ENCODE measurements at regions not wholly inside any gene's neighbourhood (a gene's known extent, or its start where the extent isn't known, plus 50 kb on each side); places are given as distances from the start of the nearest gene placed in this dataset.

DNA sequence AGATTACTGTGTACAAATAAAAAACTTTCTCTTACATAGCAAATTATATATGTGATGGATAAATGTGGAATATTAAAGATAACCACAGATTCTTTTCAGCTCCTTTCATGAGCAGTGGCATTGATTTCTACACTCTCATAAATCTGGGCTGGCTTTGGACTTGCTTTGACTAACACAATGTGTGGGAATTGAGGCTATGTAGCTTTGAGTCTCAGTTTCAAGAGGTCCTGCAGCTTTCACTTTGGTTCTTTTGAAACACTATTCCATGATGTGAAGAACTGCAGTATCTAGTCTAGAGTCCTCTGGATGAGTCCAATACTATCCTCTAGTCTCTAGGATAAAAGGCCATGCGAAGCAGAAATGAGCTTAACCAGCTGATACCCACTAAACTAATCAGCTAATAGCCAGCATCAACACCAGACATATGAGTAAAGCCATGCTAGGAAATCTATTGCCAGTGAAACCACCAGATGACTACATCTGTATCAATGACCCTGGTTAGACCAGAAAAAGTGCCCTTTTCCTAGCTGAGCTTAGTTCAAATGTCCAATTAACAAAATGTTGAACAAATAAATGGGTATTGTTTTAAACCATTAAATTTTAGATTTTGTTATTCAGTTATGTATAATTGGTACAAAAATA is 274.9 kb upstream of the ZPLD1 start:
- H3K79me2 ChIP-seq (ENCODE audit: insufficient read depth, low read length) = no peaks in the 10 kb centered on the region
- no peaks in the 10 kb centered on the region for H4K20me1 ChIP-seq (ENCODE audit: insufficient read depth, low read length)
- TF ChIP-seq EZH2 (IDR thresholded peaks at IDR 0.05; ENCODE audit: borderline replicate concordance, low read depth, low read length, severe bottlenecking) = no peak
- TF ChIP-seq, protein P1, sequence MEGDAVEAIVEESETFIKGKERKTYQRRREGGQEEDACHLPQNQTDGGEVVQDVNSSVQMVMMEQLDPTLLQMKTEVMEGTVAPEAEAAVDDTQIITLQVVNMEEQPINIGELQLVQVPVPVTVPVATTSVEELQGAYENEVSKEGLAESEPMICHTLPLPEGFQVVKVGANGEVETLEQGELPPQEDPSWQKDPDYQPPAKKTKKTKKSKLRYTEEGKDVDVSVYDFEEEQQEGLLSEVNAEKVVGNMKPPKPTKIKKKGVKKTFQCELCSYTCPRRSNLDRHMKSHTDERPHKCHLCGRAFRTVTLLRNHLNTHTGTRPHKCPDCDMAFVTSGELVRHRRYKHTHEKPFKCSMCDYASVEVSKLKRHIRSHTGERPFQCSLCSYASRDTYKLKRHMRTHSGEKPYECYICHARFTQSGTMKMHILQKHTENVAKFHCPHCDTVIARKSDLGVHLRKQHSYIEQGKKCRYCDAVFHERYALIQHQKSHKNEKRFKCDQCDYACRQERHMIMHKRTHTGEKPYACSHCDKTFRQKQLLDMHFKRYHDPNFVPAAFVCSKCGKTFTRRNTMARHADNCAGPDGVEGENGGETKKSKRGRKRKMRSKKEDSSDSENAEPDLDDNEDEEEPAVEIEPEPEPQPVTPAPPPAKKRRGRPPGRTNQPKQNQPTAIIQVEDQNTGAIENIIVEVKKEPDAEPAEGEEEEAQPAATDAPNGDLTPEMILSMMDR (IDR thresholded peaks at IDR 0.05; ENCODE audit: borderline replicate concordance, extremely low read depth, low read length, poor library complexity, severe bottlenecking) = no peak
- H3K27ac ChIP-seq (ENCODE audit: low read length) = no peak overlapping the region
- no peak for ATAC-seq (ENCODE audit: insufficient read depth, low read depth)
- DNase-seq = no peak
- H3K4me2 ChIP-seq (ENCODE audit: insufficient read depth, low read length) = no peak overlapping the region
- no peaks in the 10 kb centered on the region for H3K36me3 ChIP-seq (ENCODE audit: insufficient read depth, low read length)
- no peak overlapping the region for H3K9ac ChIP-seq (ENCODE audit: low read depth, low read length)
- no peak overlapping the region for H2AFZ ChIP-seq (ENCODE audit: low read depth, low read length)
- no peak overlapping the region for H3K4me3 ChIP-seq (ENCODE audit: low read depth in 1 of 2, low read length in 2 of 2)
- no peaks in the 10 kb centered on the region for H3K4me1 ChIP-seq (ENCODE audit: insufficient read depth, low read length)
- H3K27me3 ChIP-seq (ENCODE audit: insufficient read depth, low read length, poor library complexity) = no peaks in the 10 kb centered on the region
- no peaks in the 10 kb centered on the region for H3K9me3 ChIP-seq (ENCODE audit: insufficient read depth, low read length, severe bottlenecking)

DNA sequence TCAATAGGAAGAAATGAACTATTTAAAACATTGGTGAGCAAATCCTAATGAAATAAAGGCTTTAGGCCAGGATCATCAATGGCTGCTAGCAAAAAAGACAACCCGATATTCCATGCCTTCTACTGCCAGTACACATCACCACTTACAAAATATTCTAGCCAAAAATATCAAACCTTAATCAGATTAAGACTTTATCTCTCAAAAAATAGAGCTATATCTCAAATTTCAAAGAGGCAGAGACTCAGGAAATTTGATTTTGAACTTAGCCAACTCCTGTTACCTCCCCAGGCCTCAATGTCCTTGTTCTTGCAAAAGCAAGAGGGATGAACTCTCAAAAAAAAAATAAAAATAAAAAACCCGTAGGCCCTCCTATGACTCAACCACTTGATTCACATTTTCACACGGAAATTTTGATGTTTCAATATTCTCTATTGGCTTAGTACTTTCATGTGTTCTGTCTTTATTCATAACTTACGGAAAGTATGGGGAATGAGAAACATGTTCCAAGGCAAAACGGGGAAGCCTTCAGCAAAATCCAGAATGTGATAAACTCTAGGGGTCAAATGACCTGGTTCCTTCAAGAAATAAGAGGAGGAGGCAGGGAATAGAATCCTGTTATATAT is 273.3 kb upstream of the ZPLD1 start:
- DNase-seq (no peak), ATAC-seq (ENCODE audit: insufficient read depth, low read depth) (no peak)
- no peaks in the 10 kb centered on the region for H3K4me1 ChIP-seq (ENCODE audit: insufficient read depth, low read length)
- TF ChIP-seq EZH2 (IDR thresholded peaks at IDR 0.05; ENCODE audit: borderline replicate concordance, low read depth, low read length, severe bottlenecking) = no peak
- TF ChIP-seq, protein P1 (IDR thresholded peaks at IDR 0.05; ENCODE audit: borderline replicate concordance, extremely low read depth, low read length, poor library complexity, severe bottlenecking) = no peak
- no peaks in the 10 kb centered on the region for H3K27me3 ChIP-seq (ENCODE audit: insufficient read depth, low read length, poor library complexity)
- no peak overlapping the region for H3K9ac ChIP-seq (ENCODE audit: low read depth, low read length)
- no peaks in the 10 kb centered on the region for H3K9me3 ChIP-seq (ENCODE audit: insufficient read depth, low read length, severe bottlenecking)
- H4K20me1 ChIP-seq (ENCODE audit: insufficient read depth, low read length) = no peaks in the 10 kb centered on the region
- no peaks in the 10 kb centered on the region for H3K79me2 ChIP-seq (ENCODE audit: insufficient read depth, low read length)
- no peak overlapping the region for H2AFZ ChIP-seq (ENCODE audit: low read depth, low read length)
- H3K4me3 ChIP-seq (ENCODE audit: low read depth in 1 of 2, low read length in 2 of 2) = no peak overlapping the region
- H3K36me3 ChIP-seq (ENCODE audit: insufficient read depth, low read length) = no peaks in the 10 kb centered on the region
- no peak overlapping the region for H3K27ac ChIP-seq (ENCODE audit: low read length)
- H3K4me2 ChIP-seq (ENCODE audit: insufficient read depth, low read length) = no peak overlapping the region

DNA sequence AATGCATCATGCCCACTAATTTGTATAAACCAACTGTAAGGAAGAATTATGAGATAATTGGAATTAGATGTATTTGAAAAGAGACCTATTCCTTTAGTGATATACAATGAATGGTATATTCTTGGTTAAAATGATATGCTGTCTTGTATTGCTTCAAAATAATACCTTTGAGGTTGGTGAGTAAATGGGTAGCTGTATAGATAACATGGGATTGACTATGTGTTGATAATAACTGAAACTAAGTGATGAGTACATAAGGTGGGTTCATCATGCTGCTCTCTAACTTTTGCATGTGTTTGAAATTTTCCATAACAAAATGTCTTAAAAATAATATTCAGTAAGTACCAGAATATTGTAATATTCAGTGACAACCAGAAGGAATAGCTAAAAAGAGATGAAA is 272.6 kb upstream of the ZPLD1 start:
- no peak for ATAC-seq (ENCODE audit: insufficient read depth, low read depth)
- DNase-seq = no peak
- Histone ChIP-seq H3K9me3 (ENCODE audit: insufficient read depth, low read length, severe bottlenecking) (no peaks in the 10 kb centered on the region), H3K4me3 (ENCODE audit: low read depth in 1 of 2, low read length in 2 of 2) (no peak overlapping the region), H3K27me3 (ENCODE audit: insufficient read depth, low read length, poor library complexity) (no peaks in the 10 kb centered on the region), H3K4me1 (ENCODE audit: insufficient read depth, low read length) (no peaks in the 10 kb centered on the region), H2AFZ (ENCODE audit: low read depth, low read length) (no peak overlapping the region), H3K4me2 (ENCODE audit: insufficient read depth, low read length) (no peak overlapping the region), H4K20me1 (ENCODE audit: insufficient read depth, low read length) (no peaks in the 10 kb centered on the region), H3K9ac (ENCODE audit: low read depth, low read length) (no peak overlapping the region), H3K79me2 (ENCODE audit: insufficient read depth, low read length) (no peaks in the 10 kb centered on the region), H3K36me3 (ENCODE audit: insufficient read depth, low read length) (no peaks in the 10 kb centered on the region), H3K27ac (ENCODE audit: low read length) (no peak overlapping the region)
- TF ChIP-seq, protein P1 (IDR thresholded peaks at IDR 0.05; ENCODE audit: borderline replicate concordance, extremely low read depth, low read length, poor library complexity, severe bottlenecking) = no peak

All from DND-41 (cell line).